ENCODE measurements at regions not wholly inside any gene's neighbourhood (a gene's known extent, or its start where the extent isn't known, plus 50 kb on each side); places are given as distances from the start of the nearest gene placed in this dataset.

GRCh38 chr3:56904552-56905215 lies 102.9 kb upstream of the ARHGEF3 start:
- ChIA-PET POLR2A (no interaction called here), CTCF (interaction anchor here (1.3 to 3.1 kb wide), 2 partner anchors 11 to 15 kb away, joined by 4 to 14 read pairs; no protein-coding TSS in a partner anchor)
- DNase-seq (ENCODE audit: extremely low spot score) = no peak
- TF ChIP-seq CTCF (IDR thresholded peaks at IDR 0.05; ENCODE audit: control extremely low read depth, extremely low read depth, low read depth, missing control alignments) = no peak

- ChIA-PET CTCF (interaction anchor here (0.7 to 3.1 kb wide), 5 partner anchors 12 to 104 kb away, joined by 3 to 14 read pairs (median 4); no protein-coding TSS in a partner anchor), POLR2A (no interaction called here)
- TF ChIP-seq CTCF (IDR thresholded peaks at IDR 0.05; ENCODE audit: control extremely low read depth, extremely low read depth, low read depth, missing control alignments) = no peak
- no peak for DNase-seq (ENCODE audit: extremely low spot score)
Measured at GRCh38 chr3:56903231-56903782, 101.6 kb upstream of the ARHGEF3 start.

- ChIA-PET CTCF (interaction anchor here (1.2 to 3.1 kb wide), 4 partner anchors 9 to 103 kb away, joined by 4 to 14 read pairs (median 4); no protein-coding TSS in a partner anchor), POLR2A (no interaction called here)
- no peak for TF ChIP-seq CTCF (IDR thresholded peaks at IDR 0.05; ENCODE audit: control extremely low read depth, extremely low read depth, low read depth, missing control alignments)
- no peak for DNase-seq (ENCODE audit: extremely low spot score)
Measured at GRCh38 chr3:56902468-56903160, 100.9 kb upstream of the ARHGEF3 start.

- no peak for TF ChIP-seq CTCF (IDR thresholded peaks at IDR 0.05; ENCODE audit: control extremely low read depth, extremely low read depth, low read depth, missing control alignments)
- CTCF ChIA-PET = no interaction called here
- POLR2A ChIA-PET = no interaction called here
Measured at GRCh38 chr3:56900801-56901200, 99.1 kb upstream of the ARHGEF3 start.

GRCh38 chr3:56899851-56900250 lies 98.1 kb upstream of the ARHGEF3 start:
- no peak for TF ChIP-seq CTCF (IDR thresholded peaks at IDR 0.05; ENCODE audit: control extremely low read depth, extremely low read depth, low read depth, missing control alignments)
- DNase-seq (ENCODE audit: extremely low spot score) = no peak
- CTCF ChIA-PET = no interaction called here
- POLR2A ChIA-PET = no interaction called here

More at GRCh38 chr3:56900801-56901200, 99.1 kb upstream of the ARHGEF3 start:
- no peak for DNase-seq (ENCODE audit: extremely low spot score)

- ChIA-PET CTCF (interaction anchor here (1.0 kb wide), 1 partner anchor 27 kb away, joined by 3 read pairs; no protein-coding TSS in a partner anchor), POLR2A (no interaction called here)
- no peak for TF ChIP-seq CTCF (IDR thresholded peaks at IDR 0.05; ENCODE audit: control extremely low read depth, extremely low read depth, low read depth, missing control alignments)
- no peak for DNase-seq (ENCODE audit: extremely low spot score)
Measured at GRCh38 chr3:56899078-56899477, 97.3 kb upstream of the ARHGEF3 start.

All from GM10248 (cell line).